ENCODE measurements at regions not wholly inside any gene's neighbourhood (a gene's known extent, or its start where the extent isn't known, plus 50 kb on each side); places are given as distances from the start of the nearest gene placed in this dataset.

- no peak for TF ChIP-seq HNRNPL (IDR thresholded peaks at IDR 0.05; ENCODE audit: low read depth, low read length)
- TF ChIP-seq SMAD2 (IDR thresholded peaks at IDR 0.05; ENCODE audit: low read depth, low read length) = no peak
- TF ChIP-seq NCOA6 (IDR thresholded peaks at IDR 0.05) = no peak
- TF ChIP-seq ZNF12 (CRISPR knock-in tag; IDR thresholded peaks at IDR 0.05) = no peak
- no peak for TF ChIP-seq TEAD4 (IDR thresholded peaks at IDR 0.05; ENCODE audit: low read length)
- TF ChIP-seq TEAD4 (CRISPR knock-in tag; IDR thresholded peaks at IDR 0.05; ENCODE audit: borderline replicate concordance) = no peak
- TF ChIP-seq ZC3H4 (CRISPR knock-in tag; IDR thresholded peaks at IDR 0.05; ENCODE audit: borderline replicate concordance) = no peak
- no peak for TF ChIP-seq ATF1 (CRISPR knock-in tag; IDR thresholded peaks at IDR 0.05)
- no peak for TF ChIP-seq ATF1 (tag; IDR thresholded peaks at IDR 0.05)
- no peak for TF ChIP-seq ZNF280B (CRISPR knock-in tag; IDR thresholded peaks at IDR 0.05)
These were observed 386.3 kb upstream of the EPHA6 start (continued) for GRCh38 chr3:96428097-96428496.

GRCh38 chr3:96430079-96430478, 384.3 kb upstream of the EPHA6 start:
- BruUV-seq (replicated peaks) = no TSS peak
- ChIA-PET CTCF (ENCODE audit: low intra/inter-chr PET ratio) (no interaction called here), POLR2A (no interaction called here)
- ATAC-seq = no peak
- in situ Hi-C loops (cut with MboI) = no loop called here
- no peak overlapping the region for H2AFZ ChIP-seq (ENCODE audit: low read depth, low read length)
- H4K20me1 ChIP-seq (replicated peaks; ENCODE audit: control insufficient read depth, insufficient read depth, low read length) = no peaks in the 10 kb centered on the region
- H3K4me2 ChIP-seq (ENCODE audit: insufficient read depth, low read length) = no peak overlapping the region
- 0% methylated on average over 2 of the region's 2 CpGs for WGBS (ENCODE audit: insufficient coverage, low coverage, missing lambda C conversion rate)
- no peak for DNase-seq (ENCODE audit: extremely low read depth in 1 of 4, low spot score in 3 of 4)
- no peak overlapping the region for H3K9ac ChIP-seq (ENCODE audit: insufficient read depth in 1 of 2, low read depth in 2 of 2, low read length in 2 of 2)
- FAIRE-seq = no peak
- H3K9me1 ChIP-seq (ENCODE audit: control insufficient read depth, insufficient read depth, low read length) = no peaks in the 10 kb centered on the region
- no peaks in the 10 kb centered on the region for H3K4me1 ChIP-seq (replicated peaks in 1 of 2; ENCODE audit: control insufficient read depth in 2 of 2, insufficient read depth in 2 of 2, low read length in 2 of 2)
- H3K27ac ChIP-seq (ENCODE audit: extremely low read depth, low read depth, low read length) = no peak overlapping the region
- H3K27me3 ChIP-seq (ENCODE audit: control insufficient read depth in 2 of 2, insufficient read depth in 2 of 2, low read length in 2 of 2) = no peaks in the 10 kb centered on the region
- H3K36me3 ChIP-seq (ENCODE audit: control insufficient read depth, insufficient read depth, low read length) = no peaks in the 10 kb centered on the region
- no peaks in the 10 kb centered on the region for H3K79me2 ChIP-seq (ENCODE audit: control insufficient read depth, insufficient read depth, low read length)
- H3K4me3 ChIP-seq = no peak overlapping the region
- H3K9me3 ChIP-seq (replicated peaks; ENCODE audit: control insufficient read depth, insufficient read depth, low read depth, low read length) = no peaks in the 10 kb centered on the region
- intact Hi-C loops (cut with micrococcal nuclease) = no loop called here
- no peak for TF ChIP-seq NR3C1 (CRISPR knock-in tag; IDR thresholded peaks at IDR 0.05)
- no peak for TF ChIP-seq FUS (optimal IDR thresholded peaks at IDR 0.05; ENCODE audit: low read depth, low read length)
- no peak for TF ChIP-seq SMC3 (conservative IDR thresholded peaks at IDR 0.05; ENCODE audit: insufficient read depth, low read depth, low read length)

All from K562 (cell line).